HEK293T (cell line): ENCODE measurements at regions not wholly inside any gene's neighbourhood (a gene's known extent, or its start where the extent isn't known, plus 50 kb on each side); places are given as distances from the start of the nearest gene placed in this dataset.

Experiments
- ELF4 ChIP-seq: fragments of 450-650 bp; IDR thresholded peaks from 2 replicates; pipeline ENCODE4 v1.6.1; 2017; ENCODE audit warnings: antibody characterized with exemption
- FOXM1 ChIP-seq: fragments of 450-650 bp; IDR thresholded peaks from 2 replicates; pipeline ENCODE4 v1.6.1; 2017; ENCODE audit warnings: mild to moderate bottlenecking, borderline replicate concordance
- L3MBTL2 ChIP-seq: fragments of 450-650 bp; conservative IDR thresholded peaks from 2 replicates; pipeline ENCODE4 v1.6.1; 2016; ENCODE audit warnings: mild to moderate bottlenecking
- SUZ12 ChIP-seq: fragments of 450-650 bp; IDR thresholded peaks from 2 replicates; pipeline ENCODE4 v1.6.1; 2016; ENCODE audit warnings: mild to moderate bottlenecking

DNA sequence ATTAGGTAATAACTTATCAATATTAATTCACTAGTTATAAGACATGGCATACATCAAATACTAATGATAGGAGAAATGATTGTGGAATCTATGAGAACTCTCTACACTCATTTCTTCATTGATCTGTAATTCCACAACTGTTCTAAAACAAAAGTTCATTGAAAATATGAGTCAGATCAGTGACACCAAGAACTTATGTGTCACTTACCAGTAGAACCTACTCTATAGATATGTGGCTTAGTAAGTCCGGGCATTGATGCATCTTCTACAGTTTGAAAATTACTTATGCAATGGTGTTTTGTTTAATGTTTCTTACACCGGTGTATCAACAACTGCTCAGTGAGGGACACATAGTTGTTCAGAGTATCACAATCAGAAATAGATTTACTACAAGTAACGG lies 520.3 kb downstream of the ARAP2 start:
- TF ChIP-seq ELF4 = no peak
- no peak for TF ChIP-seq L3MBTL2
- TF ChIP-seq SUZ12 = no peak
- TF ChIP-seq FOXM1 = no peak
